ENCODE measurements at regions not wholly inside any gene's neighbourhood (a gene's known extent, or its start where the extent isn't known, plus 50 kb on each side); places are given as distances from the start of the nearest gene placed in this dataset.

- TF ChIP-seq ZFP3 (CRISPR knock-in tag; IDR thresholded peaks at IDR 0.05) (no peak), ZNF565 (CRISPR knock-in tag; conservative IDR thresholded peaks at IDR 0.05; ENCODE audit: low read depth) (no peak), BACH2 (CRISPR knock-in tag; IDR thresholded peaks at IDR 0.05; ENCODE audit: borderline replicate concordance) (no peak), PPARA (CRISPR knock-in tag; IDR thresholded peaks at IDR 0.05; ENCODE audit: borderline replicate concordance) (no peak), ZFP30 (CRISPR knock-in tag; IDR thresholded peaks at IDR 0.05) (no peak), ARNTL (CRISPR knock-in tag; IDR thresholded peaks at IDR 0.05; ENCODE audit: borderline replicate concordance, low read depth) (no peak), RARB (CRISPR knock-in tag; IDR thresholded peaks at IDR 0.05) (no peak)
- TF ChIP-seq, protein P1, sequence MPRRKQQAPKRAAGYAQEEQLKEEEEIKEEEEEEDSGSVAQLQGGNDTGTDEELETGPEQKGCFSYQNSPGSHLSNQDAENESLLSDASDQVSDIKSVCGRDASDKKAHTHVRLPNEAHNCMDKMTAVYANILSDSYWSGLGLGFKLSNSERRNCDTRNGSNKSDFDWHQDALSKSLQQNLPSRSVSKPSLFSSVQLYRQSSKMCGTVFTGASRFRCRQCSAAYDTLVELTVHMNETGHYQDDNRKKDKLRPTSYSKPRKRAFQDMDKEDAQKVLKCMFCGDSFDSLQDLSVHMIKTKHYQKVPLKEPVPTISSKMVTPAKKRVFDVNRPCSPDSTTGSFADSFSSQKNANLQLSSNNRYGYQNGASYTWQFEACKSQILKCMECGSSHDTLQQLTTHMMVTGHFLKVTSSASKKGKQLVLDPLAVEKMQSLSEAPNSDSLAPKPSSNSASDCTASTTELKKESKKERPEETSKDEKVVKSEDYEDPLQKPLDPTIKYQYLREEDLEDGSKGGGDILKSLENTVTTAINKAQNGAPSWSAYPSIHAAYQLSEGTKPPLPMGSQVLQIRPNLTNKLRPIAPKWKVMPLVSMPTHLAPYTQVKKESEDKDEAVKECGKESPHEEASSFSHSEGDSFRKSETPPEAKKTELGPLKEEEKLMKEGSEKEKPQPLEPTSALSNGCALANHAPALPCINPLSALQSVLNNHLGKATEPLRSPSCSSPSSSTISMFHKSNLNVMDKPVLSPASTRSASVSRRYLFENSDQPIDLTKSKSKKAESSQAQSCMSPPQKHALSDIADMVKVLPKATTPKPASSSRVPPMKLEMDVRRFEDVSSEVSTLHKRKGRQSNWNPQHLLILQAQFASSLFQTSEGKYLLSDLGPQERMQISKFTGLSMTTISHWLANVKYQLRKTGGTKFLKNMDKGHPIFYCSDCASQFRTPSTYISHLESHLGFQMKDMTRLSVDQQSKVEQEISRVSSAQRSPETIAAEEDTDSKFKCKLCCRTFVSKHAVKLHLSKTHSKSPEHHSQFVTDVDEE (CRISPR knock-in tag; IDR thresholded peaks at IDR 0.05), result no peak
- TF ChIP-seq, protein P2, sequence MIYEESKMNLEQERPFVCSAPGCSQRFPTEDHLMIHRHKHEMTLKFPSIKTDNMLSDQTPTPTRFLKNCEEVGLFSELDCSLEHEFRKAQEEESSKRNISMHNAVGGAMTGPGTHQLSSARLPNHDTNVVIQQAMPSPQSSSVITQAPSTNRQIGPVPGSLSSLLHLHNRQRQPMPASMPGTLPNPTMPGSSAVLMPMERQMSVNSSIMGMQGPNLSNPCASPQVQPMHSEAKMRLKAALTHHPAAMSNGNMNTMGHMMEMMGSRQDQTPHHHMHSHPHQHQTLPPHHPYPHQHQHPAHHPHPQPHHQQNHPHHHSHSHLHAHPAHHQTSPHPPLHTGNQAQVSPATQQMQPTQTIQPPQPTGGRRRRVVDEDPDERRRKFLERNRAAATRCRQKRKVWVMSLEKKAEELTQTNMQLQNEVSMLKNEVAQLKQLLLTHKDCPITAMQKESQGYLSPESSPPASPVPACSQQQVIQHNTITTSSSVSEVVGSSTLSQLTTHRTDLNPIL (CRISPR knock-in tag; IDR thresholded peaks at IDR 0.05; ENCODE audit: low read depth), result no peak
- TF ChIP-seq, protein P3, sequence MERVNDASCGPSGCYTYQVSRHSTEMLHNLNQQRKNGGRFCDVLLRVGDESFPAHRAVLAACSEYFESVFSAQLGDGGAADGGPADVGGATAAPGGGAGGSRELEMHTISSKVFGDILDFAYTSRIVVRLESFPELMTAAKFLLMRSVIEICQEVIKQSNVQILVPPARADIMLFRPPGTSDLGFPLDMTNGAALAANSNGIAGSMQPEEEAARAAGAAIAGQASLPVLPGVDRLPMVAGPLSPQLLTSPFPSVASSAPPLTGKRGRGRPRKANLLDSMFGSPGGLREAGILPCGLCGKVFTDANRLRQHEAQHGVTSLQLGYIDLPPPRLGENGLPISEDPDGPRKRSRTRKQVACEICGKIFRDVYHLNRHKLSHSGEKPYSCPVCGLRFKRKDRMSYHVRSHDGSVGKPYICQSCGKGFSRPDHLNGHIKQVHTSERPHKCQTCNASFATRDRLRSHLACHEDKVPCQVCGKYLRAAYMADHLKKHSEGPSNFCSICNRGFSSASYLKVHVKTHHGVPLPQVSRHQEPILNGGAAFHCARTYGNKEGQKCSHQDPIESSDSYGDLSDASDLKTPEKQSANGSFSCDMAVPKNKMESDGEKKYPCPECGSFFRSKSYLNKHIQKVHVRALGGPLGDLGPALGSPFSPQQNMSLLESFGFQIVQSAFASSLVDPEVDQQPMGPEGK (CRISPR knock-in tag; IDR thresholded peaks at IDR 0.05; ENCODE audit: borderline replicate concordance), result no peak
Observed at GRCh38 chr10:54904833-54905232, 103.8 kb upstream of the PCDH15 start.
